Endothelial cell of umbilical vein (primary cell): ENCODE measurements at regions not wholly inside any gene's neighbourhood (a gene's known extent, or its start where the extent isn't known, plus 50 kb on each side); places are given as distances from the start of the nearest gene placed in this dataset.

Source experiments
- BruUV-seq: library from RNA; stranded (reverse); fragments of 400-500 nt; replicated peaks from 2 replicates; lab custom pipeline; 2021; lab: Mats Ljungman, UMichigan
- CTCF ChIA-PET: fragments of 300-600, 350-600 bp; sonication (Branson Sonifier 250); formaldehyde crosslinking; loops from one replicate; lab custom pipeline; 2021; ENCODE audit warnings: antibody characterized with exemption, inconsistent platforms; lab: Charles Lee
- POLR2A ChIA-PET: fragments of 300-600, 350-600 bp; sonication (Branson Sonifier 250); formaldehyde crosslinking; loops from one replicate; lab custom pipeline; 2021; ENCODE audit warnings: antibody characterized with exemption, inconsistent platforms; lab: Charles Lee
- DNase-seq: peaks from one replicate; pipeline ENCODE4 v3.0.0-alpha.2; 2011; ENCODE audit warnings: low read depth, low spot score
- FAIRE-seq: peaks from 2 replicates; lab custom pipeline; 2011; peaks lifted over from hg19 to GRCh38; lab: Jason Lieb, UNC
- H2AFZ ChIP-seq: 2 replicates; pipeline ENCODE4 v1.6.0; 2012; ENCODE audit warnings: low read depth, low read length, control low read depth, inconsistent platforms
- H3K27ac ChIP-seq: 2 replicates; pipeline ENCODE4 v1.5.1; 2011; ENCODE audit warnings: low read depth, mild to moderate bottlenecking, control low read depth, low read length, moderate library complexity; ENCODE audit not compliant: insufficient read depth
- H3K27me3 ChIP-seq, 2 experiments: 2 replicates each; pipeline versions ENCODE4 v1.6.0 to v1.6.1; 2011; ENCODE audit warnings: low read length in 2 of 2, mixed read lengths in 1 of 2; ENCODE audit not compliant: control insufficient read depth in 2 of 2, insufficient read depth in 2 of 2
- H3K36me3 ChIP-seq, 2 experiments: 2 replicates in 1 of 2; 3 replicates in 1 of 2; pipeline ENCODE4 v1.5.1; 2011; ENCODE audit warnings: low read length in 2 of 2, mild to moderate bottlenecking in 1 of 2, moderate library complexity in 1 of 2; ENCODE audit not compliant: control insufficient read depth in 2 of 2, insufficient read depth in 2 of 2; ENCODE audit errors: extremely low read depth in 1 of 2
- H3K4me1 ChIP-seq: 3 replicates; pipeline ENCODE4 v1.5.1; 2011; ENCODE audit warnings: mild to moderate bottlenecking, low read length; ENCODE audit not compliant: control insufficient read depth, insufficient read depth; ENCODE audit errors: extremely low read depth
- H3K4me2 ChIP-seq: 2 replicates; pipeline ENCODE4 v1.6.1; 2011; ENCODE audit warnings: low read length, control low read depth, mixed read lengths; ENCODE audit not compliant: insufficient read depth
- H3K4me3 ChIP-seq, 3 experiments: fragments of 200-600 bp in 1 of 3; sonication (generic), shearing (Covaris generic) in 1 of 3; replicated peaks in 1 of 3; 2 replicates each; pipeline ENCODE4 v1.5.1; 2011 to 2016; ENCODE audit warnings: control low read depth in 3 of 3, low read length in 3 of 3, mild to moderate bottlenecking in 2 of 3, inconsistent platforms in 1 of 3, low read depth in 1 of 3, moderate library complexity in 1 of 3; ENCODE audit not compliant: insufficient read depth in 1 of 3
- H3K79me2 ChIP-seq: 2 replicates; pipeline ENCODE4 v1.6.0; 2012; ENCODE audit warnings: low read length, inconsistent platforms; ENCODE audit not compliant: control insufficient read depth, insufficient read depth
- H3K9ac ChIP-seq: replicated peaks from 2 replicates; pipeline ENCODE3; 2011; ENCODE audit warnings: low read length, control low read depth; ENCODE audit not compliant: insufficient read depth; ENCODE audit errors: extremely low read depth
- H3K9me1 ChIP-seq: replicated peaks from 3 replicates; pipeline ENCODE4 v1.6.0; 2011; ENCODE audit warnings: mild to moderate bottlenecking, low read length; ENCODE audit not compliant: control insufficient read depth, insufficient read depth; ENCODE audit errors: extremely low read depth
- H3K9me3 ChIP-seq: replicated peaks from 2 replicates; pipeline ENCODE4 v1.5.1; 2012; ENCODE audit warnings: low read length, inconsistent platforms; ENCODE audit not compliant: control insufficient read depth, insufficient read depth
- H4K20me1 ChIP-seq: replicated peaks from 2 replicates; pipeline ENCODE3; 2011; ENCODE audit warnings: mild to moderate bottlenecking, low read length; ENCODE audit not compliant: control insufficient read depth, insufficient read depth; ENCODE audit errors: extremely low read depth
- CTCF ChIP-seq, 2 donors: IDR thresholded peaks; 1 replicate in 1 of 2; 2 replicates in 1 of 2; pipeline ENCODE4 v1.5.1; 2011; ENCODE audit warnings: low read length in 2 of 2, mild to moderate bottlenecking in 2 of 2, moderate library complexity in 2 of 2, control low read depth in 1 of 2, inconsistent platforms in 1 of 2, low read depth in 1 of 2; ENCODE audit not compliant: insufficient read depth in 1 of 2; ENCODE audit errors: extremely low read depth in 1 of 2
- EZH2 ChIP-seq: IDR thresholded peaks from 2 replicates; pipeline ENCODE4 v1.6.1; 2012; ENCODE audit warnings: borderline replicate concordance, low read depth, mild to moderate bottlenecking, moderate library complexity, low read length, inconsistent platforms; ENCODE audit not compliant: severe bottlenecking
- FOS ChIP-seq: IDR thresholded peaks from 2 replicates; pipeline ENCODE4 v1.6.1; 2011; ENCODE audit warnings: mild to moderate bottlenecking, low read length, moderate library complexity, borderline replicate concordance; ENCODE audit not compliant: insufficient read depth
- GATA2 ChIP-seq: IDR thresholded peaks from 2 replicates; pipeline ENCODE4 v1.7.0; 2011; ENCODE audit warnings: low read depth, mild to moderate bottlenecking, moderate library complexity, mixed read lengths, low read length; ENCODE audit not compliant: insufficient read length, insufficient read depth
- JUN ChIP-seq: IDR thresholded peaks from 2 replicates; pipeline ENCODE4 v1.6.1; 2011; ENCODE audit warnings: borderline replicate concordance, low read depth; ENCODE audit not compliant: insufficient read length, insufficient read depth
- MAX ChIP-seq: IDR thresholded peaks from 2 replicates; pipeline ENCODE4 v1.6.1; 2011; ENCODE audit not compliant: insufficient read depth, insufficient read length
- MYC ChIP-seq: IDR thresholded peaks from one replicate; pipeline ENCODE4 v1.6.1; 2011; ENCODE audit warnings: mild to moderate bottlenecking, low read depth, low read length
- POLR2A ChIP-seq: IDR thresholded peaks from 2 replicates; pipeline ENCODE4 v1.6.1; 2012; ENCODE audit warnings: low read depth, mild to moderate bottlenecking, control low read depth, low read length
- POLR2AphosphoS5 ChIP-seq: IDR thresholded peaks from 2 replicates; pipeline ENCODE4 v1.6.1; 2012; ENCODE audit warnings: low read depth, mild to moderate bottlenecking, control low read depth, low read length, moderate library complexity; ENCODE audit not compliant: insufficient read depth
- dilution Hi-C: fragments of 300-500 bp; cut with MboI; formaldehyde crosslinking; loops from one replicate; pipeline ENCODE4 v1.15.0; 2019; ENCODE audit warnings: low sequenced_read_pairs; ENCODE audit not compliant: extremely low pct_ligation_motif_present
- intact Hi-C: fragments of 100-400 bp; cut with micrococcal nuclease; formaldehyde crosslinking; loops from one replicate; pipeline ENCODE4 v1.10.0; 2022

- no TSS peak for BruUV-seq
- no peaks in the 10 kb centered on the region for H3K9me1 ChIP-seq
- no peak overlapping the region for H3K4me2 ChIP-seq
- H3K79me2 ChIP-seq = no peaks in the 10 kb centered on the region
- dilution Hi-C loops (no loop called here), intact Hi-C loops (no loop called here)
- ChIA-PET POLR2A (no interaction called here), CTCF (no interaction called here)
- H3K27ac ChIP-seq = no peak overlapping the region
- no peaks in the 10 kb centered on the region for H3K9me3 ChIP-seq
- H3K27me3 ChIP-seq = no peaks in the 10 kb centered on the region
- no peaks in the 10 kb centered on the region for H3K36me3 ChIP-seq
- H2AFZ ChIP-seq = no peak overlapping the region
- no peak overlapping the region for H3K4me3 ChIP-seq
- H4K20me1 ChIP-seq = no peaks in the 10 kb centered on the region
- H3K4me1 ChIP-seq = no peaks in the 10 kb centered on the region
- no peak overlapping the region for H3K9ac ChIP-seq
- TF ChIP-seq POLR2AphosphoS5 = no peak
- no peak for TF ChIP-seq EZH2
- no peak for TF ChIP-seq MYC
- no peak for TF ChIP-seq JUN
- TF ChIP-seq FOS = no peak
- TF ChIP-seq POLR2A = no peak
- TF ChIP-seq CTCF (IDR thresholded peaks at IDR 0.05; ENCODE audit: extremely low read depth in 1 of 2, insufficient read depth in 1 of 2, low read depth in 1 of 2, low read length in 2 of 2) = no peak
- no peak for TF ChIP-seq GATA2
- no peak for TF ChIP-seq MAX
- FAIRE-seq = no peak
- DNase-seq = no peak
Observed at GRCh38 chr11:16554361-16554760, 184.1 kb upstream of the C11orf58 start.
